HEK293 (cell line): ENCODE measurements at regions not wholly inside any gene's neighbourhood (a gene's known extent, or its start where the extent isn't known, plus 50 kb on each side); places are given as distances from the start of the nearest gene placed in this dataset.

Experiments used
- CTCF ChIA-PET: fragments of 350-600 bp; formaldehyde crosslinking; extraction: SDS; loops from one replicate; lab custom pipeline; 2021; ENCODE audit warnings: antibody characterized with exemption; lab: Yijun Ruan, JAX
- POLR2A ChIA-PET: fragments of 300-600 bp; formaldehyde crosslinking; extraction: SDS; loops from one replicate; lab custom pipeline; 2020; ENCODE audit warnings: antibody characterized with exemption, inconsistent platforms; lab: Yijun Ruan, JAX
- H3K27ac ChIP-seq: fragments of 200-500 bp; sonication (Bioruptor generic); 2 replicates; pipeline ENCODE4 v1.5.1; 2014; ENCODE audit warnings: low read depth, low read length, control low read depth, inconsistent platforms; ENCODE audit errors: extremely low read depth
- H3K36me3 ChIP-seq, 2 experiments: fragments of 200-500 bp in 1 of 2; sonication (Bioruptor generic) in 1 of 2; 1 replicate in 1 of 2; 2 replicates in 1 of 2; pipeline ENCODE4 v1.5.1; 2014 to 2017; ENCODE audit warnings: inconsistent platforms in 2 of 2, low read length in 2 of 2; ENCODE audit not compliant: control insufficient read depth in 2 of 2, insufficient read depth in 1 of 2
- H3K4me1 ChIP-seq: fragments of 200-500 bp; sonication (Bioruptor generic); 2 replicates; pipeline ENCODE4 v1.5.1; 2014; ENCODE audit warnings: mild to moderate bottlenecking, low read length, inconsistent platforms; ENCODE audit not compliant: control insufficient read depth, insufficient read depth
- H3K4me3 ChIP-seq: 2 replicates; pipeline ENCODE4 v1.5.1; 2011; ENCODE audit warnings: low read depth, mild to moderate bottlenecking, control low read depth, low read length, moderate library complexity
- H3K9me3 ChIP-seq: fragments of 200-500 bp; sonication (Bioruptor generic); 2 replicates; pipeline ENCODE4 v1.5.1; 2014; ENCODE audit warnings: low read depth, low read length, inconsistent platforms; ENCODE audit not compliant: control insufficient read depth, insufficient read depth
- ATF2 ChIP-seq: fragments of 450-650 bp; formaldehyde crosslinking; IDR thresholded peaks from 2 replicates; pipeline ENCODE4 v1.5.1; 2016; ENCODE audit warnings: missing biosample characterization, missing genetic modification characterization, low read depth
- BCL11A ChIP-seq: fragments of 450-650 bp; formaldehyde crosslinking; IDR thresholded peaks from 2 replicates; pipeline ENCODE4 v1.5.1; 2016; ENCODE audit warnings: low read depth, missing biosample characterization, missing genetic modification characterization
- FEZF1 ChIP-seq: fragments of 450-650 bp; formaldehyde crosslinking; IDR thresholded peaks from 2 replicates; pipeline ENCODE4 v1.5.1; 2016; ENCODE audit warnings: missing biosample characterization, missing genetic modification characterization
- HOXC10 ChIP-seq: sonication (generic); formaldehyde crosslinking; IDR thresholded peaks from 2 replicates; pipeline ENCODE4 v1.8.1; 2023; ENCODE audit warnings: mild to moderate bottlenecking, missing genetic modification reagents
- RBAK ChIP-seq: fragments of 450-650 bp; formaldehyde crosslinking; IDR thresholded peaks from 2 replicates; pipeline ENCODE4 v1.5.1; 2016; ENCODE audit warnings: missing biosample characterization, missing genetic modification characterization
- REST ChIP-seq: fragments of 450-650 bp; formaldehyde crosslinking; IDR thresholded peaks from 2 replicates; pipeline ENCODE4 v1.5.1; 2016; ENCODE audit warnings: missing biosample characterization, missing genetic modification characterization
- SCRT2 ChIP-seq: fragments of 450-650 bp; formaldehyde crosslinking; IDR thresholded peaks from 2 replicates; pipeline ENCODE4 v1.5.1; 2016; ENCODE audit warnings: missing biosample characterization, missing genetic modification characterization
- YY2 ChIP-seq: fragments of 450-650 bp; formaldehyde crosslinking; IDR thresholded peaks from 2 replicates; pipeline ENCODE4 v1.5.1; 2016; ENCODE audit warnings: missing biosample characterization, missing genetic modification characterization
- ZBTB7A ChIP-seq: fragments of 450-650 bp; formaldehyde crosslinking; IDR thresholded peaks from 2 replicates; pipeline ENCODE4 v1.5.1; 2016; ENCODE audit warnings: low read depth, missing biosample characterization, missing genetic modification characterization
- ZFP37 ChIP-seq: fragments of 450-650 bp; formaldehyde crosslinking; IDR thresholded peaks from 2 replicates; pipeline ENCODE4 v1.5.1; 2016; ENCODE audit warnings: missing biosample characterization, missing genetic modification characterization
- ZFP41 ChIP-seq: fragments of 450-650 bp; formaldehyde crosslinking; IDR thresholded peaks from 2 replicates; pipeline ENCODE4 v1.5.1; 2016; ENCODE audit warnings: missing biosample characterization, missing genetic modification characterization, borderline replicate concordance
- ZIC2 ChIP-seq: fragments of 450-650 bp; formaldehyde crosslinking; IDR thresholded peaks from 2 replicates; pipeline ENCODE4 v1.5.1; 2016; ENCODE audit warnings: missing biosample characterization, missing genetic modification characterization
- ZNF2 ChIP-seq: fragments of 450-650 bp; formaldehyde crosslinking; IDR thresholded peaks from 2 replicates; pipeline ENCODE4 v1.5.1; 2016; ENCODE audit warnings: missing biosample characterization, missing genetic modification characterization
- ZNF202 ChIP-seq: fragments of 450-650 bp; formaldehyde crosslinking; IDR thresholded peaks from 2 replicates; pipeline ENCODE4 v1.5.1; 2016; ENCODE audit warnings: missing biosample characterization, missing genetic modification characterization, borderline replicate concordance
- ZNF366 ChIP-seq: fragments of 450-650 bp; formaldehyde crosslinking; conservative IDR thresholded peaks from 2 replicates; pipeline ENCODE4 v1.5.1; 2016; ENCODE audit warnings: missing biosample characterization, missing genetic modification characterization
- ZNF394 ChIP-seq: fragments of 450-650 bp; formaldehyde crosslinking; IDR thresholded peaks from 2 replicates; pipeline ENCODE4 v1.5.1; 2016; ENCODE audit warnings: missing biosample characterization, missing genetic modification characterization, mild to moderate bottlenecking, moderate library complexity, borderline replicate concordance
- ZNF449 ChIP-seq: fragments of 450-650 bp; formaldehyde crosslinking; IDR thresholded peaks from 2 replicates; pipeline ENCODE4 v1.5.1; 2017; ENCODE audit warnings: missing biosample characterization, mild to moderate bottlenecking, missing genetic modification characterization, moderate library complexity
- ZNF488 ChIP-seq: fragments of 450-650 bp; formaldehyde crosslinking; IDR thresholded peaks from 2 replicates; pipeline ENCODE4 v1.5.1; 2016; ENCODE audit warnings: missing biosample characterization, missing genetic modification characterization
- ZNF549 ChIP-seq: fragments of 450-650 bp; IDR thresholded peaks from 2 replicates; pipeline ENCODE4 v1.5.1; 2018; ENCODE audit warnings: missing biosample characterization, missing genetic modification characterization, mild to moderate bottlenecking, inconsistent platforms, moderate library complexity
- ZNF560 ChIP-seq: fragments of 450-650 bp; formaldehyde crosslinking; IDR thresholded peaks from 2 replicates; pipeline ENCODE4 v1.5.1; 2017; ENCODE audit warnings: missing biosample characterization, missing genetic modification characterization, borderline replicate concordance
- ZNF629 ChIP-seq: fragments of 450-650 bp; formaldehyde crosslinking; IDR thresholded peaks from 2 replicates; pipeline ENCODE4 v1.5.1; 2017; ENCODE audit warnings: missing biosample characterization, missing genetic modification characterization
- ZNF791 ChIP-seq: fragments of 450-650 bp; formaldehyde crosslinking; IDR thresholded peaks from 2 replicates; pipeline ENCODE4 v1.5.1; 2016; ENCODE audit warnings: missing biosample characterization, missing genetic modification characterization

- Histone ChIP-seq H3K9me3 (no peaks in the 10 kb centered on the region), H3K27ac (no peak overlapping the region)
- TF ChIP-seq ZNF2 (tag by site-specific recombination) (no peak), ZNF791 (no peak), ZNF629 (tag by site-specific recombination) (no peak), REST (tag by site-specific recombination) (no peak), BCL11A (no peak), YY2 (no peak), FEZF1 (no peak), ATF2 (tag by site-specific recombination) (no peak)
- TF ChIP-seq, all 188 proteins: peak for 0
- ChIA-PET CTCF (interaction anchor here (0.5 to 1.5 kb wide), 3 partner anchors 11 to 109 kb away, joined by 3 to 5 read pairs (median 3); no protein-coding TSS in a partner anchor), POLR2A (no interaction called here)
- Histone ChIP-seq H3K36me3 (no peaks in the 10 kb centered on the region), H3K4me3 (no peak overlapping the region), H3K4me1 (no peaks in the 10 kb centered on the region)
Observed at GRCh38 chr10:59517341-59517899, 155.1 kb upstream of the FAM13C start.

GRCh38 chr10:59513558-59513957 lies 151.2 kb upstream of the FAM13C start:
- Histone ChIP-seq H3K4me1 (no peaks in the 10 kb centered on the region), H3K36me3 (no peaks in the 10 kb centered on the region), H3K9me3 (no peaks in the 10 kb centered on the region), H3K27ac (no peak overlapping the region), H3K4me3 (no peak overlapping the region)
- no peak for TF ChIP-seq ZNF202 (tag by site-specific recombination)
- TF ChIP-seq RBAK (tag by site-specific recombination), result no peak
- no peak for TF ChIP-seq ZFP37
- TF ChIP-seq SCRT2 (tag by site-specific recombination), result no peak
- TF ChIP-seq HOXC10 (CRISPR knock-in tag), result no peak
- no peak for TF ChIP-seq ZNF394 (tag by site-specific recombination)
- no peak for TF ChIP-seq ZNF366
- no peak for TF ChIP-seq ZNF449 (tag by site-specific recombination)
- TF ChIP-seq ZIC2, result no peak
- TF ChIP-seq ZBTB7A (tag by site-specific recombination), result no peak
- TF ChIP-seq ZNF488, result no peak
- no peak for TF ChIP-seq ZFP41 (tag by site-specific recombination)
- no peak for TF ChIP-seq ZNF560 (tag by site-specific recombination)
- no peak for TF ChIP-seq ZNF549 (tag by site-specific recombination)
- ChIA-PET CTCF (interaction anchor here (1.0 to 1.6 kb wide), 2 partner anchors 9 to 67 kb away, joined by 3 to 4 read pairs; no protein-coding TSS in a partner anchor), POLR2A (no interaction called here)
